Right atrium auricular region (tissue), 2 donors: ENCODE measurements at regions not wholly inside any gene's neighbourhood (a gene's known extent, or its start where the extent isn't known, plus 50 kb on each side); places are given as distances from the start of the nearest gene placed in this dataset.

ENCODE experiments used
- DNase-seq: peaks from one replicate; pipeline ENCODE4 v3.0.0-alpha.2; 2019; ENCODE audit warnings: low spot score
- H3K27ac ChIP-seq, 2 donors: fragments of 200-600 bp; sonication (generic); 1 replicate in 1 of 2; 2 replicates in 1 of 2; pipeline ENCODE4 v1.5.1; 2016 to 2019
- H3K27me3 ChIP-seq, 2 donors: fragments of 200-600 bp; sonication (generic); one replicate each; pipeline versions ENCODE4 v1.5.1 to v1.6.0; 2017 to 2019
- H3K36me3 ChIP-seq: fragments of 200-600 bp; sonication (generic); one replicate; pipeline ENCODE4 v1.5.1; 2016
- H3K4me1 ChIP-seq, 2 donors: fragments of 200-600 bp; sonication (generic); one replicate each; pipeline versions ENCODE4 v1.5.1 to v1.6.0; 2017 to 2019
- H3K4me3 ChIP-seq, 2 donors: fragments of 200-600 bp; sonication (generic); 1 replicate in 1 of 2; 2 replicates in 1 of 2; pipeline ENCODE4 v1.5.1; 2017 to 2019; ENCODE audit warnings: mild to moderate bottlenecking in 1 of 2, moderate library complexity in 1 of 2
- H3K9me3 ChIP-seq, 2 donors: fragments of 200-600 bp; sonication (generic); one replicate each; pipeline ENCODE4 v1.5.1; 2019
- CTCF ChIP-seq, 2 donors: fragments of 200-600 bp; sonication (generic); IDR thresholded peaks; one replicate each; pipeline ENCODE4 v1.5.1; 2019; ENCODE audit warnings: antibody characterized with exemption in 2 of 2

GRCh38 chr5:44659334-44659733 is 149.4 kb upstream of the MRPS30 start:
- Histone ChIP-seq H3K27ac (no peak overlapping the region), H3K4me3 (no peak overlapping the region), H3K9me3 (peaks cover 0 to 9% of the 10 kb centered on the region in 2 donors), H3K36me3 (no peaks in the 10 kb centered on the region), H3K27me3 (no peaks in the 10 kb centered on the region), H3K4me1 (no peaks in the 10 kb centered on the region)
- no peak for DNase-seq
- no peak for TF ChIP-seq CTCF (IDR thresholded peaks at IDR 0.05)

GRCh38 chr5:44652674-44653073 is 156.1 kb upstream of the MRPS30 start:
- no peak for TF ChIP-seq CTCF (IDR thresholded peaks at IDR 0.05)
- no peak for DNase-seq
- Histone ChIP-seq H3K9me3 (peaks cover 0 to 9% of the 10 kb centered on the region in 2 donors), H3K36me3 (no peaks in the 10 kb centered on the region), H3K4me3 (no peak overlapping the region), H3K27ac (no peak overlapping the region), H3K4me1 (no peaks in the 10 kb centered on the region), H3K27me3 (no peaks in the 10 kb centered on the region)

DNA sequence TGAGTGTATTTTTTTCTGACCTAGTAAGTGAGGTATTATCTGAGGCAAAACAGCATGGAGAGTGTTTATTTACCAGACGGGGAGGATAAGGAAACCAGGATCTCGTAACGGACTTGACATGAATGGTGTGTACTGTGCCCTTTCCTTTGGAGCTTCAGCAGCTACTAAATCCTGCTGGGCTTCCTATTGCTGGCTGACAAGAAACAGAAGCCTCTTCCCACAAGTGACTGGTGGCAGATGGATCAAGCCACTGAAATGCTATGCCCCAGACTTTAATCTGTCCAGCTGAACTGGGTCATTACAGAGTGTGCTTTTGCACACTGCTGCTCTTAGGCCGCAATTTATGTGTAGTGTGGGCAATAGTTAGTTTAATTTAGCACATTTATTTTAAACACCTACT is 162.7 kb upstream of the MRPS30 start:
- no peaks in the 10 kb centered on the region for H3K4me1 ChIP-seq
- no peaks in the 10 kb centered on the region for H3K9me3 ChIP-seq
- no peaks in the 10 kb centered on the region for H3K27me3 ChIP-seq
- no peak for DNase-seq
- H3K36me3 ChIP-seq = no peaks in the 10 kb centered on the region
- no peak for TF ChIP-seq CTCF (IDR thresholded peaks at IDR 0.05)
- H3K27ac ChIP-seq = no peak overlapping the region
- H3K4me3 ChIP-seq = no peak overlapping the region

GRCh38 chr5:44645502-44645901 is 163.2 kb upstream of the MRPS30 start:
- Histone ChIP-seq H3K4me1 (no peaks in the 10 kb centered on the region), H3K36me3 (no peaks in the 10 kb centered on the region), H3K27me3 (no peaks in the 10 kb centered on the region), H3K9me3 (no peaks in the 10 kb centered on the region), H3K4me3 (no peak overlapping the region), H3K27ac (no peak overlapping the region)
- DNase-seq = no peak
- no peak for TF ChIP-seq CTCF (IDR thresholded peaks at IDR 0.05)

GRCh38 chr5:44644628-44645027 is 164.1 kb upstream of the MRPS30 start:
- DNase-seq = no peak
- Histone ChIP-seq H3K36me3 (no peaks in the 10 kb centered on the region), H3K4me1 (no peaks in the 10 kb centered on the region), H3K9me3 (no peaks in the 10 kb centered on the region), H3K27me3 (no peaks in the 10 kb centered on the region), H3K27ac (no peak overlapping the region), H3K4me3 (no peak overlapping the region)
- TF ChIP-seq CTCF (IDR thresholded peaks at IDR 0.05) = no peak

- H3K4me3 ChIP-seq = no peak overlapping the region
- no peaks in the 10 kb centered on the region for H3K27me3 ChIP-seq
- no peak overlapping the region for H3K27ac ChIP-seq
- TF ChIP-seq CTCF (IDR thresholded peaks at IDR 0.05) = no peak
- no peaks in the 10 kb centered on the region for H3K9me3 ChIP-seq
- H3K4me1 ChIP-seq = no peaks in the 10 kb centered on the region
- no peak for DNase-seq
- H3K36me3 ChIP-seq = no peaks in the 10 kb centered on the region
These were observed 166.9 kb upstream of the MRPS30 start for GRCh38 chr5:44641820-44642219.
